Endothelial cell of umbilical vein (primary cell): ENCODE measurements at regions not wholly inside any gene's neighbourhood (a gene's known extent, or its start where the extent isn't known, plus 50 kb on each side); places are given as distances from the start of the nearest gene placed in this dataset.

Experiments
- EZH2 ChIP-seq: IDR thresholded peaks from 2 replicates; pipeline ENCODE4 v1.6.1; 2012; ENCODE audit warnings: borderline replicate concordance, low read depth, mild to moderate bottlenecking, moderate library complexity, low read length, inconsistent platforms; ENCODE audit not compliant: severe bottlenecking
- FOS ChIP-seq: IDR thresholded peaks from 2 replicates; pipeline ENCODE4 v1.6.1; 2011; ENCODE audit warnings: mild to moderate bottlenecking, low read length, moderate library complexity, borderline replicate concordance; ENCODE audit not compliant: insufficient read depth
- MYC ChIP-seq: IDR thresholded peaks from one replicate; pipeline ENCODE4 v1.6.1; 2011; ENCODE audit warnings: mild to moderate bottlenecking, low read depth, low read length
- POLR2AphosphoS5 ChIP-seq: IDR thresholded peaks from 2 replicates; pipeline ENCODE4 v1.6.1; 2012; ENCODE audit warnings: low read depth, mild to moderate bottlenecking, control low read depth, low read length, moderate library complexity; ENCODE audit not compliant: insufficient read depth

DNA sequence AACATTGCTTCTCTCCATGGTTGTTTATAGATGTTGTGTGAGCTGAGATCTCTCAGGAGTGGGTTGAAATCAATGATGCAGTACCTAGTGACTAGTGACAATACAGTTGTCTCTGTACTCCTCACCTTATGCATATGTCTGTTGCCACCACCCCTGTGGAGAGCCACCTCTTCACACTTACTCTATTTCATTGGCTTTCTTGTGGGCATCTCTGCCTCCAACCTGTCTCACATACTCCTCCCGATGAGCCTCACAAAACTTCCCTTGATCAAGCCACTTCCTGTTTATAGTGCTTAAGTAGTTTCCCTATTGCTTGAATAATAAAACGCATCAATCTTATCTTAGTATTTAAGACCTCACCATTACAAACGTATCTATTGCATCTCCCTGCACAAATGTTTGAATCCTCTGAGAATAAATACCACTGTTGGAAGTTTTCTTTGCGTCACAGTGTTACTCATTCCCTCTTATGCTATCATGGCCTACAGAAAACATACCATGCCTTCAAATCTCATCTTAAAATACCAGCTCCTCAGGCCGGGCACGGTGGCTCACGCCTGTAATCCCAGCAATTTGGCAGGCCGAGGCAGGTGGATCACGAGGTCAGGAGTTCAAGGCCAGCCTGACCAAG, 54.7 kb upstream of the GREM2 start:
- TF ChIP-seq POLR2AphosphoS5 (no peak), EZH2 (no peak), FOS (no peak), MYC (no peak)
